Mesenchymal stem cell (in vitro differentiated cells and primary cell): ENCODE measurements at regions not wholly inside any gene's neighbourhood (a gene's known extent, or its start where the extent isn't known, plus 50 kb on each side); places are given as distances from the start of the nearest gene placed in this dataset.

ENCODE experiments used
- DNase-seq: peaks from one replicate; pipeline ENCODE4 v3.0.0-alpha.2; 2013
- H2AFZ ChIP-seq: one replicate; pipeline ENCODE4 v1.6.1; 2013; ENCODE audit warnings: low read depth, mild to moderate bottlenecking, control low read depth, inconsistent platforms, low read length, moderate library complexity
- H2AK5ac ChIP-seq: 2 replicates; pipeline ENCODE4 v1.6.1; 2013; ENCODE audit warnings: low read length, moderate library complexity, mild to moderate bottlenecking, inconsistent platforms; ENCODE audit not compliant: severe bottlenecking
- H2BK120ac ChIP-seq: one replicate; pipeline ENCODE4 v1.6.1; 2013; ENCODE audit warnings: low read depth, mild to moderate bottlenecking, inconsistent platforms, low read length, moderate library complexity
- H2BK12ac ChIP-seq, 2 experiments: one replicate each; pipeline ENCODE4 v1.6.1; 2013; ENCODE audit warnings: inconsistent platforms in 2 of 2, low read length in 2 of 2, mild to moderate bottlenecking in 2 of 2, moderate library complexity in 2 of 2, control low read depth in 1 of 2
- H2BK15ac ChIP-seq: one replicate; pipeline ENCODE4 v1.6.1; 2013; ENCODE audit warnings: mild to moderate bottlenecking, low read depth, inconsistent platforms; ENCODE audit not compliant: poor library complexity, severe bottlenecking
- H2BK5ac ChIP-seq: 2 replicates; pipeline ENCODE4 v1.6.1; 2013; ENCODE audit warnings: low read depth, mild to moderate bottlenecking, low read length, control low read depth, inconsistent platforms; ENCODE audit not compliant: poor library complexity, severe bottlenecking
- H3K14ac ChIP-seq, 2 experiments: one replicate each; pipeline ENCODE4 v1.6.1; 2013; ENCODE audit warnings: inconsistent platforms in 2 of 2, low read length in 2 of 2, control low read depth in 1 of 2, mild to moderate bottlenecking in 1 of 2, moderate library complexity in 1 of 2
- H3K18ac ChIP-seq, 2 experiments: one replicate each; pipeline ENCODE4 v1.6.1; 2013; ENCODE audit warnings: inconsistent platforms in 2 of 2, low read length in 2 of 2, control low read depth in 1 of 2, low read depth in 1 of 2, mild to moderate bottlenecking in 1 of 2
- H3K23ac ChIP-seq, 2 experiments: one replicate each; pipeline ENCODE4 v1.6.1; 2013; ENCODE audit warnings: inconsistent platforms in 2 of 2, low read length in 2 of 2, mild to moderate bottlenecking in 2 of 2, moderate library complexity in 2 of 2, control low read depth in 1 of 2
- H3K27ac ChIP-seq: 2 replicates; pipeline ENCODE4 v1.5.1; 2013; ENCODE audit warnings: mild to moderate bottlenecking, moderate library complexity, low read length, control low read depth, inconsistent platforms; ENCODE audit not compliant: poor library complexity, severe bottlenecking
- H3K27me3 ChIP-seq, 2 experiments: 2 replicates each; pipeline versions ENCODE4 v1.6.1 to v1.7.0; 2013; ENCODE audit warnings: low read length in 2 of 2, mild to moderate bottlenecking in 2 of 2, moderate library complexity in 2 of 2, control low read depth in 1 of 2, inconsistent platforms in 1 of 2; ENCODE audit not compliant: control insufficient read depth in 1 of 2, insufficient read depth in 1 of 2
- H3K36me3 ChIP-seq, 2 experiments: 2 replicates each; pipeline versions ENCODE4 v1.6.1 to v1.7.0; 2013; ENCODE audit warnings: low read length in 2 of 2, control low read depth in 1 of 2, inconsistent platforms in 1 of 2, low read depth in 1 of 2, mild to moderate bottlenecking in 1 of 2; ENCODE audit not compliant: insufficient read depth in 2 of 2, control insufficient read depth in 1 of 2
- H3K4ac ChIP-seq, 2 experiments: one replicate each; pipeline ENCODE4 v1.6.1; 2013; ENCODE audit warnings: inconsistent platforms in 2 of 2, low read length in 2 of 2, mild to moderate bottlenecking in 2 of 2, moderate library complexity in 2 of 2, control low read depth in 1 of 2, low read depth in 1 of 2
- H3K4me1 ChIP-seq: 2 replicates; pipeline ENCODE4 v1.6.1; 2013; ENCODE audit warnings: low read depth, low read length, control low read depth; ENCODE audit not compliant: control insufficient read depth, insufficient read depth
- H3K4me2 ChIP-seq: 2 replicates; pipeline ENCODE4 v1.6.1; 2013; ENCODE audit warnings: low read length, mild to moderate bottlenecking, inconsistent platforms; ENCODE audit not compliant: poor library complexity, severe bottlenecking
- H3K4me3 ChIP-seq, 2 experiments: 2 replicates each; pipeline versions ENCODE4 v1.5.1 to v1.7.0; 2013; ENCODE audit warnings: low read length in 2 of 2, mild to moderate bottlenecking in 2 of 2, control low read depth in 1 of 2, low read depth in 1 of 2; ENCODE audit not compliant: insufficient read depth in 1 of 2
- H3K79me1 ChIP-seq: replicated peaks from 2 replicates; pipeline ENCODE4 v1.6.1; 2013; ENCODE audit warnings: mild to moderate bottlenecking, control low read depth, low read length, inconsistent platforms; ENCODE audit not compliant: poor library complexity, severe bottlenecking
- H3K9ac ChIP-seq: 2 replicates; pipeline ENCODE4 v1.7.0; 2013; ENCODE audit warnings: mild to moderate bottlenecking, low read length, moderate library complexity
- H3K9me3 ChIP-seq: 2 replicates; pipeline ENCODE4 v1.7.0; 2013; ENCODE audit warnings: mild to moderate bottlenecking, low read length; ENCODE audit not compliant: control insufficient read depth
- H4K8ac ChIP-seq: one replicate; pipeline ENCODE4 v1.6.1; 2013; ENCODE audit warnings: inconsistent platforms, mild to moderate bottlenecking, low read length, moderate library complexity
- H4K91ac ChIP-seq: one replicate; pipeline ENCODE4 v1.6.1; 2013; ENCODE audit warnings: mild to moderate bottlenecking, low read length, inconsistent platforms
- WGBS: methylation state at CpG from one replicate; pipeline ENCODE4 v1.1.7; 2013; ENCODE audit warnings: mixed read lengths; 5-methylcytosine and 5-hydroxymethylcytosine counted together

DNA sequence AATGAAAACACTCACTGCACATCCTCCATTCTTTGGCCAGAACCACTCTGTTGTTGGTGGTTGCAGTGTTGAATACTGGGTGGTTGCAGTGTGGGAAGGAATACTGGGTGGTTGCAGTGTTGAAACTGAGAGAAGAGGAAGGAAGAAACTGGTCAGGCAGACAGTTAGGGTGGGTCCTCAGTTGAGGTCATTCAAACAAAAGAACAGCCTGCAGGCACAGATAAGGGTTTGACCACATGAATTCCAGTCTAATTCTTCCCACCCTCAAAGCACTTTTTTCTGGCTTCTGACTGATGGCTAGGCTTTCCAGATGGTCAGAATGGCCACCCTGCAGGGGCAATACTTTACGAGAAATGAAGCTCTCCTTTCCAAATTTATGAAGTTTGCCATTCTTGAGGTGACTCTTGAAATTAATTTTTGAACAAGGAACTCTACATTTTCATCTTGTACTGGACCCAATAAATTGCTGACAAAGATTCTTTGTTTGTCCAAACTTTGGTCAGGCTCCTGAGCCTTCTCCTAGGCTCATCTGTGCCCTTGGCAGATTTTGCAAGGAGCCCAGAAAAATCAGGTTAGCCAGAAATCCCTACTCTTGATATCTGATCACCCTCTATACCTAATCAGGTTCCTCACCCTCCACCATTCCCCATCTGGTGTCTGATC lies 596.6 kb upstream of the CDH5 start:
- Histone ChIP-seq H3K9me3 (peaks cover 23% of the 10 kb centered on the region), H4K8ac (no peak overlapping the region), H3K23ac (no peak overlapping the region), H3K4me1 (no peaks in the 10 kb centered on the region), H3K4me2 (no peak overlapping the region), H3K79me1 (no peaks in the 10 kb centered on the region), H2AK5ac (no peak overlapping the region), H2BK5ac (no peak overlapping the region), H4K91ac (no peak overlapping the region), H3K4ac (no peak overlapping the region), H2BK120ac (no peak overlapping the region), H2BK12ac (no peak overlapping the region), H3K36me3 (no peaks in the 10 kb centered on the region), H2AFZ (no peak overlapping the region), H3K27ac (no peak overlapping the region), H2BK15ac (no peak overlapping the region), H3K18ac (no peak overlapping the region), H3K4me3 (no peak overlapping the region), H3K9ac (no peak overlapping the region), H3K14ac (no peak overlapping the region), H3K27me3 (no peaks in the 10 kb centered on the region)
- DNase-seq = no peak
- WGBS = 86% methylated on average over 1 of the region's 1 CpG

DNA sequence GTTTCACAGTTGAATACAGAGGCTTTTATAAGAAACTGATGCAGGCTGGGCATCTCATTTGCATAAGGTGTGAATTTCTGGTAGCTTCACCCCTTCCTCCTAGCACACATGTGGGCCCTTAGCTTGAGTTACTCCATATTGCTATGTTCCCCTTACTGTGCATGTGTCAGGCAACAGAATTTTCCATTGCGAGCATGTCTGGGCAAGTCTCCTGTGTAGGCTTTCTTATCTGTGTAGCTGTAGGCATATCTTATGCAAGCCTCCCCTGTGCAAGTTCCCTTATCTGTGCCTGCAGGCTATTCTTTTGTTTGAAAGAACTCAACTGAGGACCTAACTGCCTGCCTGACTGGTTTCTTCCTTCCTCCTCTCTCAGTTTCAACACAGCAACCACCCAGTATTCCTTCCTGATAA lies 597.4 kb upstream of the CDH5 start:
- Histone ChIP-seq H4K8ac (no peak overlapping the region), H3K14ac (no peak overlapping the region)

DNA sequence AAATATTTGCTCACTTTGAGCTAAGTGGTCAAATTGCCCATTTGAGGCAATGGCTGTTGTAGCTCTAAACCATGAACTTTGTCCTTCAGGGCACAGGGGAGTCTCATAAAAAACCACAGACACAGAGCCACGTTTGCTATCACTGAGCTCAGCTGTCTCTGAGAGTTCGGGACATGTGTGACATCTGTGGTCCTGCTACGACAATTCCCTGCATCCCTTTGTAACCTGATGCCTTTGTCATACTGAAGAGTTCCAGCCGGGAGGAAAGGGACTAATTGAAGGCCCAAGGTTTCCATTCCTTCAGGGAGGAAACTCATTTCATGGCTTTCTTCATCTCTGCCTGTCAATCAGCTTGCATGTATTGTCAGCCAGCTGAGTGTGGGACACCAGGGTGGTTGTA lies 599.4 kb upstream of the CDH5 start:
- Histone ChIP-seq H2BK12ac (peak overlapping the region in 1 of 2 experiments; percentile 55), H3K9me3 (peaks cover 23% of the 10 kb centered on the region), H3K4me1 (no peaks in the 10 kb centered on the region)

More for the DNA sequence above, 597.4 kb upstream of the CDH5 start:
- Histone ChIP-seq H2BK15ac (no peak overlapping the region), H3K4me2 (no peak overlapping the region), H3K9ac (no peak overlapping the region), H3K79me1 (no peaks in the 10 kb centered on the region), H2AFZ (no peak overlapping the region), H3K18ac (no peak overlapping the region), H2BK120ac (no peak overlapping the region), H4K91ac (no peak overlapping the region), H3K4me1 (no peaks in the 10 kb centered on the region), H2BK12ac (no peak overlapping the region), H3K4ac (peak overlapping the region in 1 of 2 experiments; percentile 59), H3K9me3 (peaks cover 23% of the 10 kb centered on the region), H3K36me3 (no peaks in the 10 kb centered on the region), H2AK5ac (no peak overlapping the region), H3K4me3 (no peak overlapping the region), H2BK5ac (no peak overlapping the region), H3K27me3 (no peaks in the 10 kb centered on the region), H3K27ac (no peak overlapping the region), H3K23ac (no peak overlapping the region)
- 100% methylated on average over 1 of the region's 1 CpG for WGBS
- peak; percentile 5 for DNase-seq

DNA sequence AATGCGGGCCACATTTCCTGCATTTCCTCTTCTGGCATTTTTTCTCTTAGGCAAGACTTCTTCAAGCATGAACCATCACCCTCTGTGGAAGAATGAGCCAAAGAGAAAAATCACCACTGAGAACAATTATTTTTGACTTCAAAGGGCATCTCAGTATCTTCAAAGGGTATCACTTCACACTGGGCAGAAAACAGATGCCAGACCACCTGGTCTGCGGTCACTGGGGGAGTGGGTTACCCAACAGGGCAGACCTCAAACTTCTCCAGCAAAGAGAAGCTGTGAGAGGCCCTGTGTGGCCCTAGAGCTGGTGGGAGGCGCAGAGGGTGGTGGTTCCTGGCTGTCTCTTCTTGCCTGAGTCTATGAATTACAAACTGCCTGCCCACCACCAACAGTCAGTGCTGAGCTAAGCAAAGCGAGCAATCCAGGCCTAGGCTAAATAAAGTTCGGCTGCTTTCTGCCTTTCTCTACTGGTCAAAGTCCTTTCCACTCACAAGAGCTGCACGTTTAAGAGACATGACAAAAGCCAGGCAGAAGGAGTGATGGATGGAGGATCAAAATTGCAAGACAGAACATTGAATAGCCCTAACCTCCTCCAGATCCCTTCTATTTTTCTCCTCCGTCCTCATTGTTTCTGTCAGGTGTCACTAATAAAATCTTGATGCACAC lies 602.7 kb upstream of the CDH5 start:
- Histone ChIP-seq H3K27ac (no peak overlapping the region), H2BK120ac (no peak overlapping the region), H3K4ac (no peak overlapping the region), H2AFZ (no peak overlapping the region), H2BK5ac (no peak overlapping the region), H3K36me3 (no peaks in the 10 kb centered on the region), H2AK5ac (no peak overlapping the region), H2BK15ac (no peak overlapping the region), H3K14ac (no peak overlapping the region), H4K8ac (no peak overlapping the region), H3K23ac (no peak overlapping the region), H3K18ac (no peak overlapping the region), H3K9me3 (no peaks in the 10 kb centered on the region), H2BK12ac (no peak overlapping the region), H3K4me1 (no peaks in the 10 kb centered on the region), H3K79me1 (no peaks in the 10 kb centered on the region), H3K4me3 (no peak overlapping the region), H3K9ac (no peak overlapping the region), H3K27me3 (no peaks in the 10 kb centered on the region), H3K4me2 (no peak overlapping the region), H4K91ac (no peak overlapping the region)
- no peak for DNase-seq
- 78% methylated on average over 7 of the region's 7 CpGs for whole genome bisulfite sequencing

More for the DNA sequence above, 599.4 kb upstream of the CDH5 start:
- H3K23ac ChIP-seq = no peak overlapping the region
- no peak overlapping the region for H2BK15ac ChIP-seq
- peak overlapping the region in 1 of 2 experiments; percentile 21 for H3K18ac ChIP-seq
- H2BK120ac ChIP-seq = no peak overlapping the region
- no peak overlapping the region for H2BK5ac ChIP-seq
- no peak overlapping the region for H2AFZ ChIP-seq
- H2AK5ac ChIP-seq = no peak overlapping the region
- H3K27ac ChIP-seq = no peak overlapping the region
- H3K4ac ChIP-seq = no peak overlapping the region
- no peak for DNase-seq
- no peak overlapping the region for H3K9ac ChIP-seq
- no peaks in the 10 kb centered on the region for H3K79me1 ChIP-seq
- H3K4me2 ChIP-seq = no peak overlapping the region
- no peak overlapping the region for H3K4me3 ChIP-seq
- no peak overlapping the region for H4K8ac ChIP-seq
- no peaks in the 10 kb centered on the region for H3K27me3 ChIP-seq
- H3K14ac ChIP-seq = peak overlapping the region in 1 of 2 experiments; percentile 26
- H3K36me3 ChIP-seq = no peaks in the 10 kb centered on the region
- no peak overlapping the region for H4K91ac ChIP-seq
- 30% methylated on average over 4 of the region's 4 CpGs for WGBS
